Smooth muscle cell (in vitro differentiated cells): ENCODE measurements at regions not wholly inside any gene's neighbourhood (a gene's known extent, or its start where the extent isn't known, plus 50 kb on each side); places are given as distances from the start of the nearest gene placed in this dataset.

Experiments
- DNase-seq: peaks from one replicate; lab custom pipeline; 2025; ENCODE audit not compliant: unreplicated experiment; lab: John Stamatoyannopoulos, UW
- H2AFZ ChIP-seq: fragments of 200-600 bp; sonication (generic); 2 replicates; pipeline ENCODE4 v1.6.0; 2016; ENCODE audit warnings: antibody characterized with exemption, low read depth, mild to moderate bottlenecking
- H3F3A ChIP-seq: fragments of 200-600 bp; sonication (generic); 2 replicates; pipeline ENCODE4 v1.6.0; 2017; ENCODE audit warnings: antibody characterized with exemption, low read depth
- H3K27ac ChIP-seq: fragments of 200-600 bp; sonication (generic); 2 replicates; pipeline ENCODE4 v1.5.1; 2016; ENCODE audit warnings: low read depth, mild to moderate bottlenecking
- H3K27me3 ChIP-seq: fragments of 200-600 bp; sonication (generic); 2 replicates; pipeline ENCODE4 v1.6.1; 2016; ENCODE audit warnings: low read depth, mild to moderate bottlenecking
- H3K36me3 ChIP-seq: fragments of 200-600 bp; sonication (generic); 2 replicates; pipeline ENCODE4 v1.5.1; 2016; ENCODE audit warnings: low read depth
- H3K4me1 ChIP-seq: fragments of 200-600 bp; sonication (generic); 2 replicates; pipeline ENCODE4 v1.5.1; 2016; ENCODE audit warnings: low read depth
- H3K4me2 ChIP-seq: fragments of 200-600 bp; sonication (generic); 2 replicates; pipeline ENCODE4 v1.6.0; 2016; ENCODE audit warnings: mild to moderate bottlenecking
- H3K4me3 ChIP-seq: fragments of 200-600 bp; sonication (generic); 2 replicates; pipeline ENCODE4 v1.5.1; 2016; ENCODE audit warnings: mild to moderate bottlenecking
- H3K79me2 ChIP-seq: fragments of 200-600 bp; sonication (generic); 2 replicates; pipeline ENCODE4 v1.6.0; 2016; ENCODE audit warnings: low read depth, mild to moderate bottlenecking
- H3K9ac ChIP-seq: fragments of 200-600 bp; sonication (generic); 2 replicates; pipeline ENCODE4 v1.6.0; 2016; ENCODE audit warnings: low read depth
- H3K9me3 ChIP-seq: fragments of 200-600 bp; sonication (generic); replicated peaks from 2 replicates; pipeline ENCODE4 v1.5.1; 2016; ENCODE audit warnings: low read depth
- H4K20me1 ChIP-seq: fragments of 200-600 bp; sonication (generic); 2 replicates; pipeline ENCODE4 v1.6.0; 2016; ENCODE audit warnings: low read depth
- WGBS: methylation state at CpG from one replicate; pipeline ENCODE4 v1.1.7; 2016; ENCODE audit warnings: low lambda C conversion rate; 5-methylcytosine and 5-hydroxymethylcytosine counted together
- TF ChIP-seq, protein P1 (sequence below): fragments of 200-600 bp; sonication (generic); IDR thresholded peaks from 2 replicates; pipeline ENCODE4 v1.5.1; 2017; ENCODE audit warnings: borderline replicate concordance, mild to moderate bottlenecking, antibody characterized with exemption; ENCODE audit not compliant: insufficient read depth, poor library complexity, severe bottlenecking

DNA sequence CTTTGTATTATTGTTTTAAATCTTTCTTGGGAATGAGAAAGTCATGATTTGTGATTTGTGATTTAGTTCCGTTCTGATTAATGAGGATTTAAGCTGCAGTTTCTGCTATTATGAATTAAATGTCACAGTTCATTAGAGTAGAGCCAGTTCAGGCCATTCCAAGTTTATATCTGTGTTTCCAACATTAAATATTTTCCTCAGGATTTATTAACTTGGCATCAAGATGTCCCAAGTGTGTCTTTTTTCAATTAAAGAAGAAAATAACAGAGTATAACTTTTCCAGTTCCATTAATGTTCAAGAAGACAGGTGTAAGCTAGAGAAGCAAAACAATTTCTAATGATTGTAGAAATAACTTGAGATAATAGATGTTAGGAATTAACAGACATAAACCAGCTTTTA, 1183.2 kb upstream of the CELF2 start:
- Histone ChIP-seq H3K9ac (no peak overlapping the region), H4K20me1 (no peaks in the 10 kb centered on the region), H3K27me3 (no peaks in the 10 kb centered on the region), H3K36me3 (no peaks in the 10 kb centered on the region), H2AFZ (no peak overlapping the region), H3K4me3 (no peak overlapping the region), H3K79me2 (no peaks in the 10 kb centered on the region), H3F3A (no peaks in the 10 kb centered on the region), H3K4me1 (no peaks in the 10 kb centered on the region), H3K27ac (no peak overlapping the region), H3K9me3 (no peaks in the 10 kb centered on the region), H3K4me2 (no peak overlapping the region)
- TF ChIP-seq, protein P1, sequence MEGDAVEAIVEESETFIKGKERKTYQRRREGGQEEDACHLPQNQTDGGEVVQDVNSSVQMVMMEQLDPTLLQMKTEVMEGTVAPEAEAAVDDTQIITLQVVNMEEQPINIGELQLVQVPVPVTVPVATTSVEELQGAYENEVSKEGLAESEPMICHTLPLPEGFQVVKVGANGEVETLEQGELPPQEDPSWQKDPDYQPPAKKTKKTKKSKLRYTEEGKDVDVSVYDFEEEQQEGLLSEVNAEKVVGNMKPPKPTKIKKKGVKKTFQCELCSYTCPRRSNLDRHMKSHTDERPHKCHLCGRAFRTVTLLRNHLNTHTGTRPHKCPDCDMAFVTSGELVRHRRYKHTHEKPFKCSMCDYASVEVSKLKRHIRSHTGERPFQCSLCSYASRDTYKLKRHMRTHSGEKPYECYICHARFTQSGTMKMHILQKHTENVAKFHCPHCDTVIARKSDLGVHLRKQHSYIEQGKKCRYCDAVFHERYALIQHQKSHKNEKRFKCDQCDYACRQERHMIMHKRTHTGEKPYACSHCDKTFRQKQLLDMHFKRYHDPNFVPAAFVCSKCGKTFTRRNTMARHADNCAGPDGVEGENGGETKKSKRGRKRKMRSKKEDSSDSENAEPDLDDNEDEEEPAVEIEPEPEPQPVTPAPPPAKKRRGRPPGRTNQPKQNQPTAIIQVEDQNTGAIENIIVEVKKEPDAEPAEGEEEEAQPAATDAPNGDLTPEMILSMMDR = no peak
- 88% methylated on average over 1 of the region's 1 CpG for WGBS
- DNase-seq = no peak

DNA sequence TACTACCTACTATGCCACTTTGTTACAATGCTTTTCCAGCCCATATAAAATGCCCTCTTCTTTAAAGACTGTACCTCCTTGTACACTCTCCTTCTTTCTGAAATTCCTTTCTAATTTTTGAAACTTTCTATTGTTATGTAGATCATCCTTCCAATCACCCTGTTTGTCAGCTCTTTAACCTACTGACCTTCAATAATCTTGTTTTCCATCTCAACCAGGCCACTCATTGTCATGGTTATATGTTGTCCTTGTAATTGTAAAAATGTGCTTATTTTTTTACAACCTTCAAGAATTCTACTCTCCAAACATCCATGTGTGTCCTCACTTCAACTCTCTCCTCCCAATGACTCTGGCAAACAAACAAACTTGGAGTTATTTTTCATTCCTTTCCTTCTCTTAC, 1172.6 kb upstream of the CELF2 start:
- Histone ChIP-seq H3K27ac (no peak overlapping the region), H3K4me2 (no peak overlapping the region), H3K9ac (no peak overlapping the region), H3K4me1 (no peaks in the 10 kb centered on the region), H3F3A (no peaks in the 10 kb centered on the region), H3K4me3 (no peak overlapping the region), H3K36me3 (no peaks in the 10 kb centered on the region), H3K27me3 (no peaks in the 10 kb centered on the region), H3K79me2 (no peaks in the 10 kb centered on the region), H4K20me1 (no peaks in the 10 kb centered on the region), H2AFZ (no peak overlapping the region), H3K9me3 (no peaks in the 10 kb centered on the region)
- no peak for DNase-seq
- TF ChIP-seq, protein P1 = no peak

GRCh38 chr10:9848278-9848677, 1169.4 kb upstream of the CELF2 start:
- no peaks in the 10 kb centered on the region for H3K79me2 ChIP-seq

DNA sequence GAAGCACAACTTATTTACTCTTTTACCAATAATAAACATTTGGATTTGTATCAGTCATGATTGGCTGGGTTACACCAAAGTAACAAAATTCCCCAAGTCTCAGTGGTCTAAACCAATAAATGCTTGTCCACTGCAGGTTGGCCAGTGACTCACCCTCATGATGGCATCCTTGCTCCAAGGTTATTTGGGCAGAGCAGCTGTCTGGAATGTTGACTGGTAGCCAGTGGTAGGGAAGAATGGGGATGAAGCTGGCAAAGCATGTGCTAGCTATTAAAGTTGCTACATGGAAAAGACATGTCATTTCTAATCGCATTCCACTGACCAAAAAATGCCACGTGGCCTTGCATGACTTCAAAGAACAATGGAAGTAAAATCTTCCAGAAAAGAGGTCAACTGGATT, 1168.7 kb upstream of the CELF2 start:
- WGBS = 87% methylated on average over 2 of the region's 2 CpGs

More at GRCh38 chr10:9848278-9848677, 1169.4 kb upstream of the CELF2 start:
- no peak for DNase-seq
- Histone ChIP-seq H3K9ac (no peak overlapping the region), H2AFZ (no peak overlapping the region), H3K4me1 (no peaks in the 10 kb centered on the region), H3K4me2 (no peak overlapping the region), H3K27me3 (no peaks in the 10 kb centered on the region), H4K20me1 (no peaks in the 10 kb centered on the region), H3K4me3 (no peak overlapping the region), H3K27ac (no peak overlapping the region), H3F3A (no peaks in the 10 kb centered on the region), H3K9me3 (peaks cover 16% of the 10 kb centered on the region), H3K36me3 (no peaks in the 10 kb centered on the region)
- TF ChIP-seq, protein P1 = no peak

More for the DNA sequence above, 1168.7 kb upstream of the CELF2 start:
- Histone ChIP-seq H2AFZ (no peak overlapping the region), H3K4me3 (no peak overlapping the region), H3K9me3 (peaks cover 16% of the 10 kb centered on the region), H3K4me2 (no peak overlapping the region), H3K27me3 (no peaks in the 10 kb centered on the region), H3K36me3 (no peaks in the 10 kb centered on the region), H3K79me2 (no peaks in the 10 kb centered on the region), H3F3A (no peaks in the 10 kb centered on the region), H3K9ac (no peak overlapping the region), H3K4me1 (no peaks in the 10 kb centered on the region), H4K20me1 (no peaks in the 10 kb centered on the region), H3K27ac (no peak overlapping the region)
- DNase-seq = no peak
- TF ChIP-seq, protein P1 = no peak
